ENCODE measurements at regions not wholly inside any gene's neighbourhood (a gene's known extent, or its start where the extent isn't known, plus 50 kb on each side); places are given as distances from the start of the nearest gene placed in this dataset.

GRCh38 chr7:35533902-35534301, 161.0 kb downstream of the HERPUD2 start:
- no peak for DNase-seq (ENCODE audit: low read depth)

GRCh38 chr7:35530124-35531109, 164.5 kb downstream of the HERPUD2 start:
- no peak for DNase-seq (ENCODE audit: low read depth)

GRCh38 chr7:35529713-35530112, 165.2 kb downstream of the HERPUD2 start:
- DNase-seq (ENCODE audit: low read depth) = no peak

GRCh38 chr7:35528381-35528977, 166.5 kb downstream of the HERPUD2 start:
- no peak for DNase-seq (ENCODE audit: low read depth)

- no peak for DNase-seq (ENCODE audit: low read depth)
Observed at GRCh38 chr7:35526645-35527044, 168.3 kb downstream of the HERPUD2 start.

- no peak for DNase-seq (ENCODE audit: low read depth)
Observed at GRCh38 chr7:35524112-35524804, 170.7 kb downstream of the HERPUD2 start.

- no peak for DNase-seq (ENCODE audit: low read depth)
Observed at GRCh38 chr7:35523292-35523691, 171.6 kb downstream of the HERPUD2 start.

GRCh38 chr7:35522697-35523096, 172.2 kb downstream of the HERPUD2 start:
- DNase-seq (ENCODE audit: low read depth) = no peak

- DNase-seq (ENCODE audit: low read depth) = no peak
Observed at GRCh38 chr7:35521941-35522340, 173.0 kb downstream of the HERPUD2 start.

GRCh38 chr7:35520810-35521625, 173.9 kb downstream of the HERPUD2 start:
- DNase-seq (ENCODE audit: low read depth) = no peak

GRCh38 chr7:35519971-35520809, 174.7 kb downstream of the HERPUD2 start:
- DNase-seq (ENCODE audit: low read depth) = peak; percentile 34

- no peak for DNase-seq (ENCODE audit: low read depth)
Observed at GRCh38 chr7:35518767-35519166, 176.2 kb downstream of the HERPUD2 start.

GRCh38 chr7:35516498-35516897, 178.4 kb downstream of the HERPUD2 start:
- DNase-seq (ENCODE audit: low read depth) = no peak

GRCh38 chr7:35513828-35514227, 181.1 kb downstream of the HERPUD2 start:
- no peak for DNase-seq (ENCODE audit: low read depth)

- DNase-seq (ENCODE audit: low read depth) = no peak
Observed at GRCh38 chr7:35513195-35513594, 181.7 kb downstream of the HERPUD2 start.

- no peak for DNase-seq (ENCODE audit: low read depth)
Observed at GRCh38 chr7:35512716-35513115, 182.2 kb downstream of the HERPUD2 start.

GRCh38 chr7:35508623-35509400, 186.1 kb downstream of the HERPUD2 start:
- DNase-seq (ENCODE audit: low read depth) = no peak

GRCh38 chr7:35505066-35505465, 189.9 kb downstream of the HERPUD2 start:
- no peak for DNase-seq (ENCODE audit: low read depth)

- DNase-seq (ENCODE audit: low read depth) = no peak
Observed at GRCh38 chr7:35504365-35504764, 190.6 kb downstream of the HERPUD2 start.

GRCh38 chr7:35501681-35502080, 193.3 kb downstream of the HERPUD2 start:
- DNase-seq (ENCODE audit: low read depth) = no peak

Data from activated T-cell treated with anti-CD3 and anti-CD28 coated beads for 48 hours (primary cell).